NCI-H2171 (cell line): ENCODE measurements at regions not wholly inside any gene's neighbourhood (a gene's known extent, or its start where the extent isn't known, plus 50 kb on each side); places are given as distances from the start of the nearest gene placed in this dataset.
"Not testable (repeated sequence)": the region's sequence is repeated elsewhere in the genome, so short reads cannot be mapped to it uniquely, and the experiment has no call there.

Experiments
- DNase-seq: peaks from one replicate; lab custom pipeline; 2025; lab: John Stamatoyannopoulos, UW

DNA sequence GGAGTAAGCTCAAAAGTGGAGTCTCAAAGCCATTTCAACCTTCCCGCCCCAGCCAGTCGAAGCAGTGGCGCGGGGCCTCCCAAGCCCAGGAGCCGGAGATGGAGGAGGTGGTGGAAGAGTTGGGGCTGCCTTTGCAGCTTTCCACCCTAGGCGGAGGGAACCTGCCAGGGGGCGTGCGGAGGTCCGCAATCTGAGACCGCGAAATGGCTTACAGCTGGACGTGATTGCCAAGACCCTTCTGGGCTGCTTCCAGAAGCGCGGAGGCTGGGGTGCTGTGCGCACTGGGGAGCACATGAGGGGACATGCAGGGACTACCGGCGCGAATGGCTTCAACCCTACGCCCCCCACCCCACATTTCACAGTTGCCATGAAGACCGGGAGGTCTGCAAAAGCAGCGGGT is 86.2 kb downstream of the PRR15 start:
- no peak for DNase-seq

DNA sequence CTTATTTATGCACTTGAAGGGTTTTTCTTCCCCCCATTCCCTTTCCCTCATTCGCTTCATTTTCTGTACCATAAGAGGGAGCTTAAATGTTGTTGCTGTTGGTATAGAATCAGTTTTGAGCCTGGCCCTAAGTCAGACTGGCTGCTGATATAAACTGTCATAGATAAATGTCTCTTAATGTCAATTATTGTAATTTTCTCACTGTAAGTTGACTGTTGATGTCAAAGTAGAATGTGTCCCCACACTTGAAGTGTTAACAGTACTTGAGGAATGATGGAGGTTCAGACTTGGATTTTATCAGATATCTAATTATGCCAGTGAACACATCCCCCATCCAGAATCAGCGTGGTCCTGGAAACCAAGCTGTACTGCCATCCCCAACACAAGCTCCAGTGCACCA is 87.8 kb downstream of the PRR15 start:
- DNase-seq: no peak

DNA sequence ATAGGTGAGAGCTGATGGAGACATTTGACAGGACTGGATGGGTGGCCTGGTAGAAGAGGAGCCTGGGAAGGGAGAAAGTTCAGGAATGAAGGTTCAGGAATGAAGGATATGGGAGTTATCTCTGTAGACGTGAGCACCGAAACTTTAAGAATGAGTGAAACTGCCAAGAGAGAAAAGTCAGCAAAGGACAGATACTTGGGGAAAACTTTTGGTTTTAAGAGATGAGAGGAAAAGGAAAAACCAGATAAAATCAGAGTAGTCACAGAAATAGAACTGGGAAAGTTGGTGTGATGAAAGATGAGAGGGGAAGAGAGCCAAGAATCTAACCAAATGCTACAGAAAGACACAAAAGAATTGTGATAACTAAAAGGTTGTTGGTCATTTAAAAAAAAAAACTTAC is 88.9 kb downstream of the PRR15 start:
- DNase-seq: no peak

DNA sequence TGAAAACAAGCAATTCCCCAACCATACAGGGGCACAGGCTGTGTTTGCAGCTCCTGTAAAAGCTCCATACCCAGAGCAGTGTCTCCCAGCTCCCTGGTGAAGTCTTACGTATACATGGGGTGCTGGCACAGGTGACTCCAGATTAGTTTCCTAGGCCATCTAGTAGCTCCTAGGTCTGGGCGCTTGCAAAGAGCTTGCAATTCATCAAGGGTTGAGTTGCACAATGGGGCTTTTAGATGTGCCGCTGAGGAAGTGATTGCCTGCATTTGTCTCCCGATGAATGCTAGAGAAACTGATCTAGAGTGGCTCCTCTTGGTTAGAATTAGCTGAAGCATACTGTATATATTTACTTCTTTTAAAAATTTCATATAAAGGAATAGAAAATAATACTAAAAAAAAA is 90.7 kb downstream of the PRR15 start:
- DNase-seq: not testable (repeated sequence)

DNA sequence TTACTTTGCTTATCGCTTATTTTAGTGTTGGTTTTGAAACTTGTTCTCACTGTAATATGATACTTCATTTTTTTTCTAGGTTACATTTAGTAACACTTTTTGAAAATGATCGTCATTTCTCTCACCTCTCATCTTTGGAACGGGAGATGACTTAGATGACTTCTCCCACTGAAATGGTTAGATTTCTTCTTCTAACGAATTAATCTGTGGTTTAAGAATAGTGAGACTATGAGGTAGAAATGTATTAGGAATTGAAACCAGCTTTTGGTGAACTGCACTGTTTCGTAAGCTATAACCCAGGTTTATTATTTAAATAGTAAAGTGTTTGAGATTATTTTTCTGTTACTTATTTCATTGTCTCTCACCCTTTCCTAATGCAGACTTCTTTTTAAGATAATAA is 93.7 kb downstream of the PRR15 start:
- no peak for DNase-seq

DNA sequence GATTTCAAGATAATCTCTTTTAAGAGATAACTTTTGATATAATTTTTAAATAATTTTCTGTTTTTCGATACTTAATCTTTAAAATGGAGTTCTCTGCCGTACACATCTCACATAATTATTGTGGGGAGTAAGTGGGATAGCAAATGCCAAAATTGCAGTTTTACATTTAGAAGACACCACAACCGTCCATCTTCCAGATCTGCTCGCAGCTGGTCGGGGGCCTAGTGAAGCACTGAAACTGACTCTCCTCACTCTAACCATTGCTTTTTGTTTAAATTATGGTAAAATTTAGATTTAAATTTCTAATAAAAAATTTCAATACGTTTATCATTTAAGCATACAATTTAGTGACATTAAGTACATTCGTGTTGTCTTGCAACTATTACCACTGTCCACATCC is 94.2 kb downstream of the PRR15 start:
- no peak for DNase-seq

DNA sequence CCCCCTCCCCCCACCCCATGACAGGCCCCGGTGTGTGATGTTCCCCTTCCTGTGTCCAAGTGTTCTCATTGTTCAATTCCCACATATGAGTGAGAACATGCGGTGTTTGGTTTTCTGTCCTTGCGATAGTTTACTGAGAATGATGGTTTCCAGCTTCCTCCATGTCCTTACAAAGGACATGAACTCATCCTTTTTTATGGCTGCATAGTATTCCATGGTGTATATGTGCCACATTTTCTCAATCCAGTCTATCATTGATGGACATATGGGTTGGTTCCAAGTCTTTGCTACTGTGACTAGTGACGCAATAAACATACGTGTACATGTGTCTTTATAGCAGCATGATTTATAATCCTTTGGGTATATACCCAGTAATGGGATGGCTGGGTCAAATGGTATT is 95.6 kb downstream of the PRR15 start:
- DNase-seq: not testable (repeated sequence)

DNA sequence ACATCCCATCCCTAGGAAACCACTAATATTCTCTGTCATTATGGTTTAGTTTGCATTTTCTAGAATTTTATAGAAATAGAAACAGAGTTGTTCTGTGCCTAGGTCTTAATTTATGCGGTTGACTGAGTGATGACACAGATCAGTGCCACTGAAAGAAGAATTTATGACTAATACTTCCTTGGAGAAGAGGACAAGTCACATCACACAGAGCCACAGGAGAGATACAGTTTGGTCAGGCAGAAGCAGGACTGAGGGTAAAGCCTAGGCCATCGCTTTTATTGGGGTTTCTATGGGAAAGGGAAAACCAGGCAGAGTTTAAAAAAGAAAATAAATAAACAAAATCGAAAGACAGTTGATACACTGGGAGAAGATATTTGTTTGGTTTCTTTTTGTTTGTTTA is 99.3 kb downstream of the PRR15 start:
- DNase-seq: not testable (repeated sequence)

DNA sequence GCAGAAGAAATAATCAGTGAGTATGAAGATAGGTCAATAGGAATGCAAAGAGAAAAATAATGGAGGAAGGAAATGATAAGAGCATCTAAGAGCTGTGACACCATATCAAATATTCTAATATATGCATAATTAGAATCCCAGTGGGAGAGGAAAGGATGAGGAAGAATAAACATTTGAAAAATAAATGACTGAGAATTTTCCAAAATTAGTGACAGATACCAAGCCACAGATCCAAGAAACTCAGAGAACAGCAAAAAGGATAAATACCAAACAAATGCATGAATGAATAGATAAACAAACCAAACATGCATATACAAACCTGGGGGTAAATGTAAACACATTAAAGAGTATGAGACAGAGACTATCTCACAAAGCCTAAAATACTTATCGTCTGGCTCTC is 101.4 kb downstream of the PRR15 start:
- DNase-seq: not testable (repeated sequence)

DNA sequence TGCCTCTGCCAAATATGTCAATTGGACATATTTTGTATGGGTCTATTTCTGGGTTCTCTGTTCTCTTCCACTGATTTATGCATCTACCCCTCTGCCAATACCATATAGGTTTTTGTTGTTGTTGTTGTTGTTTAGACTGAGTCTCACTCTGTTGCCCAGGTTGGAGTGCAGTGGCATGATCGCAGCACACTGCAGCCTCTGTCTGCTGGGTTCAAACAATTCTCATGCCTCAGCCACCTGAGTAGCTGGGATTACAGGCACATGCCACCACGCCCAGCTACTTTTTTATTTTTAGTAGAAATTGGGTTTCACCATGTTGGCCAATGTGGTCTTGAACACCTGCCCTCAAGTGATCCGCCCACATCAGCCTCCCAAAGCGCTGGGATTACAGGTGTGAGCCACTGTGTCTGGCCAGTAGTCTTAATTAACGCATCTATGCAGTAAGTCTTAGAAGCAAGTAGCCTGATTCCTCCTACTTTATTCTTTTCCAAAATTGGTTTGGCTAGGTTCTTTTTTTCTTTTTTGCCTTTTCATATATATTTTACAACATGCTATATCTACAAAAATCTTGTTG is 103.5 kb downstream of the PRR15 start:
- not testable (repeated sequence) for DNase-seq

DNA sequence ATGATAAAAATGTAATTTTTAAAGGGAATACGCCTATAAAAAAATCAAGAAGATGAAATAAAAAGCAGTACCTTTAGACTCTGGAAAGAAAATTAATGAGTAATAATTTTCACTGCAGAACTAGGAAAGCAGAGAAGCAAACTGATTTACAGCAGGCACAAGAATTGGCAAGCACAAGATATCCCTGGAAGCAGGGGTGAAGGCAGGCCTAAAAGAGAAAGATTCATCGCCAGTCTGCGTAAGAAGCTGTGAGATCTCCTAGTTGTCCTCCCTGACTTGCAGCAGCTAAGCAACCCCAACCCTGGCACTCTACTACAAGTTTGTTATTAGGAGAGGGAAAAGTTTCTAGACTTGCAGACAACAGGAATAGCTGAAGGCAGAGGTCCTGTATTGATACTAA is 107.7 kb downstream of the PRR15 start:
- DNase-seq: not testable (repeated sequence)

DNA sequence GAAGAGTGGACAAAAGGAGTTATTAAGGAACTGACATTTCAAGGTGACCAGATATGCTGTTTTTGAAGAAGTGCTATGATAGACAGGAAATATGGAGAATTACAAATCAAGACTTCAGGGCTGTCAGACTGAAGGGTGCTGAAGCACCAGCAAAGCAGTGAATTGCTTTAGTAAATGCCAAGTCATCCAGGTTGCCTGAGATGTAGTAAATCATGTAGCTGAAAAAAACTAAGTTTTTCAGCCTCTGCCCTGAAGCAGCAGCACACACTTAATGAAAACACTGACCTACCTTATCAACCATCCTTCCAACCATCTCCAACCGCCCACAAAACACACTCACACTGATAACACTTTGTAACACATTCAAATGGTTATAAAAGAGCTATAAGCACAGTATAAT is 110.0 kb downstream of the PRR15 start:
- not testable (repeated sequence) for DNase-seq

DNA sequence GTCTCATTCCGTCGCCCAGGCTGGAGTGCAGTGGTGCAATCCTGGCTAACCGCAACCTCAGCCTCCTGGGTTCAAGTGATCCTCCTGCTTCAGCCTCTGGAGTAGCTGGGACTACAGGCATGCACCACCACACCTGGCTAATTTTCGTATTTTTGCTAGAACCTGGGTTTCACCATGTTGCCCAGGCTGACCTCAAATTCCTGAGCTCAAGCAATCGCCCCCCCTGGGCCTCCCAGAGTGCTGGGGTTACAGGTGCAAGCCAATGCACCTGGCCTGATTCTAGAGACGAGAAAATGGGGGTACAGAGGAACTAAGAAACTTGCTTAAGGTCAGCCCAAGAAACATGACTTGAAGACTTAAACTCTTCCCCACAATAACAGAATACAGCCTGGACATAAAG is 111.0 kb downstream of the PRR15 start:
- not testable (repeated sequence) for DNase-seq

DNA sequence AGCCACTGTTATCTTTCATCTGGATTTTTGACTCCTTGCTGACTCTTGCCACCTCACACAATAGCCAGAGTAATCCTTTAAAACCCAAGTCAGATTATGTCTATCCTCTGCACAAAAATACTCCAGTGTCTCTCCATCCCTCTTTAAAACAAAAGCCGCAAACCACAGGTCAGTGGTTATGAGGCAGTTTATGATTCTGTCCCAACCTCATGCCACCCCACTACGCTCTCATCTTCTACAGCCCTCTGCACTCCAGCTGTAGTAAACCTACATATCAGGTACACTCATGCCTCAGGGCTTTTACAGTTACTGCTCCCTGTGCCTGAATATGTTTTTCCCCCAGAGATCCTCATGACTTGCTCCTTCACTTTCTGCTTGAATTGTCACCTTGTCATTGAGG is 113.6 kb downstream of the PRR15 start:
- not testable (repeated sequence) for DNase-seq

DNA sequence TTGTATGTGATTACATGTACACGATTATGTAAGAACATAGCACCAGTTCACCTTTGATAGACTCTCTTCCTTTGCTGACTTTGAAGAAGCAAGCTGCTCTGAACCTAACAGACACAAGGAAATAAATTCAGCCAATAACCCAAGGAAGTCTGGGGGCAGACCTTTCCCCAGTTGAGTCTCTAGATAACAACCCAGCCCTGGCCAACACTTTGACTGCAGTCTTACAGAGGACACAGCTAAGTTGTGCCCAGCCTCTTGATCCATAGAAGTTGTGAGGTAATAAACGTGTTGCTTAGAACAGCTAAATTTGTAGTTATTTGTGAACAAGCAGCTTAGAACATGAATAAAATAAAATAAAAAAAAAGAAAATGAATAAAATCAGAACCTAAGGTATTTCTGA is 116.3 kb downstream of the PRR15 start:
- not testable (repeated sequence) for DNase-seq

DNA sequence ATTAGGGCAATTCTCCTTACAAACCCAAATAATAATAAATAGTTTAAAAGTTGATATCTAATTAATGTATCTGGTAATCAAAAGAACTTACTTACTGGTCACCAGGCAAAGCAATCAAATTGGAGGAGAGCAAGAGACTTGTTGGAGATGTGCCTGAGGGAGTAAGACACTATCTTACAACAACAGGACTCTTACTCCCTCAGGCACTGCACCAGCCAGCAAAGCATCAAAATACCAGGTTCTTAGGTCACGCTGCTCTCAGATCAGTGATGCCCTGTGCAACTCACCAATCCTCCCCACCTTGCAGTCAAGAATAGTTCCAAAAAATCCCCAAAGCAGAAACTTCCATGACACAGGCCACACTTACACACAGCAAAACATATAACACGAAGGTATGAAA is 117.0 kb downstream of the PRR15 start:
- DNase-seq: not testable (repeated sequence)

DNA sequence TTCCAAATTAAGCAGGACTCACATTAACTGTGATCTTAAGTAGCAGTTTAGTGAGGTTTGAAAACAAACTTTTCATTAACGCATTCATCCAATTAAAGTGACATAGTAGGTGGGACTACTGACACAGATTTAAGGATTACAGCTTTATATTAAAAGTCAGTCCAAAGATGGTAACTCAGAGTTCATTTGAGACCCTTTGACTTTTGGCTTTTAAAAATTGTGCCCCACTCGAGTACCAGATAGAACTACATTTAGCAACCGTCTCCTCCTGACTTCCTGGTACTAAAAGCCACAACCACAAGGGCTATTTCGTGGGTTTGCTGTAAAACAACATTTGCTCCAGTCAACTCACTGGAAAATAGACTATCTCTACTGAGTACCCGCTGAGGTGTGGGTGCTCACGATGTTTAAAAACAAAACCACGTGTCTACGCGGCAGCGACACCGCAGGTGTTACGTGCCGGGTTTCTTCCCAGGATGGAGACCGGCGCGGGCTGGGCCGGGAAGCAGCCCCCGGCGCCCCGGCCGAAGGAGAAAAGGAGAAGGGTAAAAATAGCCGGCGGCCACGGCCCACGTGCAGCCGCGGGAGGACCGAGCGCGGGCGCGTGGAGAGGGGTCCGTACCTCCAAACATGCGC is 120.6 kb downstream of the PRR15 start:
- not testable (repeated sequence) for DNase-seq

DNA sequence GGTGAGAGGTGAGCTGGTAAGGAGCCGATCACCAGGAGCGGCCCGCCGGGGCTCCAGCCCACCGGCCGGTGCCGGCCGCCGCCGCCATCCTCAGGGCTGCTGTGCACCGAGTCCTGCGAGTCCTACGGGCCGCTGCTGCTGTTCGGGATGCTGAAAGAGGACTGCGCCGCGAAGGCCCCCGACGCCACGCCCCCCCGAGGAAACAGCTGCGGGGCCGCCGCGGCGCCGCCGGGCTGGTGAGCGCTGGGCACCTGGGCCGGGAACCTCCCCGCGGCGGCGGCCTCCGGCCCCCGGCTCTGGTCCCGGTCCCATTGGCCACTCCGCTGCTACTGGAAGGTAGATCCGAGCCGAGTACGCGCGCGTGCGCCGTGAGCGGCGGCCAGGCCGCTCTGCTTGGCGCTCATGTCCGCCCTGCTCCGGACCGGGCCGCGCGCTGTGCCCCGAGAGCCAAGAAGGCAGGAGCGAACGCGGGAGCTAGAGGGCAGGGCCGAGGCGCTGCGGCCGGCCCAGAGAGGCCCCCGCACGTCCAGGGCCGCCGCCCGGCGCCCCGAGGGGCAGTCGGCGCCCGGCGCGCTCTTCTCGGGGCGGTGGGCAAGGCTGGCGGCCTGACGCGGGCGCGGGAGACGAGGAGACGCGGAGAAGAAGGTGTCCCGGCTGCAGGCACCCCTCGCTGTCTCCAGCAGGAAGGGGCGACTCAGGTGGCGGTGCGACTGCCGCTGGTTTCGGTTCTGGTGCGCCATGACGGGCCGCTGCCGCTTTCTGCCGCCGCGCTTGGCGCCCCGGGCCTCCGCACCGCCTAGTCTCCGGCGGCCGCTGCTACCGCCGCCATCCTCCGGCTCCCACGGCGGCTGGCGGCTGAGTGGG is 121.3 kb upstream of the WIPF3 start:
- DNase-seq: peak; percentile 40

DNA sequence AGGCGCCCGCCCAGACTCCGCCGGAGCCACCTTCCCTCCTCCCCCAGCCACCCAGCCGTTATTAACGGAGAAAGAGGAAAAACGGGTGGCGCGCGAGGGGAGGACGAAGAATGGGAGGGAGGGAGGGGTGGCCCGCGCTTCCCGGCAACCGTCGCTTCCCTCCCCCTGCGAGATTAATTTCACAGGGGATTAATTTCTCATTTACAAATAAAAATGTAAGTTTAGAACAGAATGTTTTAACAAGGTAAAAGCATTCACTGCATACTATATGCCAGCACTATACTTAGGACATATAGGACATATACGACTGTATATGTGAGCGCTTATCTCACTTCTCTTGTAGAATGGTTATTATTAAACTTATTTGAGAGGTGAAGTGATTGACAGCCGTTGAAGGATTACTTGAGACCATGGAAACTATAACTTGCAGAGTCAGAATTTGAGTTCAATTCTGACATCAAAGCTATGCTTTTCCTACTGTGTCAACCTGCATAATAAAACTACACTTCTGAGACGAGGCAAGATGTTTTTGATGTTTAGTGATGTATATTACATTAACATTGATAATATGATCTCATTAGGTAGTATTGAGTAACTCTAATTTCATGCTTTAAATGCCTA is 120.5 kb upstream of the WIPF3 start:
- not testable (repeated sequence) for DNase-seq

DNA sequence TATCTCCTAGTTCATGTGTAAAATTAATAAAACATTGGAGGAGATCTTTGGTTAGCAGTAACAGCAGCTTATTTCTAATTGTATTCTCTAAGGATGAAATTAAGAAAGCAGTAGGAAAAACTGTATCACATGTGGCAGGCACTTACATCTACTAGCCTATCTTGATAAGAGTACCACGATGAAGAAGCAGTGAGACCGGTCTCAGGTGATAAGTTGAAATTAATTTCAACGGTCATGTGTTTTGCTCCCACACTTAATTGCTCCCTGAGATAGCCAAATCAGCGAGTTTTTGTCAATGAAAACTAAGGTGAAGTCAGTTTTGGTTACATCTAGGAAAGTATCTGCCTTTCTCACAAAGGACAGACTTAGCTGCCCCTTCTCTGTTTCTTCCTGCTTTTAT is 115.8 kb upstream of the WIPF3 start:
- DNase-seq: not testable (repeated sequence)

DNA sequence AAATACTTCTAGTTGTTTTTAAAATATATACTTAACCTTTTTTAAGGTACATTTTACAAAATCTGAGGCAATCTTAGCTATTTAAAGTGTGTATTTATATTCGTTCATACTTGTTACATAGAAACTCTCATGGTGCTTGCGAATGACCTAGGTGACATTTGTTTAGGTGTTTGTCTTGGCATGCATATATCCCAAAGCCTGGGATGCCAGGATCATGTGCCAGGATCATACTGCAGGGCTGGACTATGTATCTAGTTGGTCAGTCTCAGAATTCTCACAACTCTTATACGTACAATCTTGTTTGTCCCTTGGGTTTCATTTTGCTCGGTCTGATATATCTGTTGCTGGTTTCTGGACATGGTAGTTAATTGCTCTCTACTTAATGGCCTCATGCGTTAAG is 109.9 kb upstream of the WIPF3 start:
- DNase-seq: not testable (repeated sequence)

DNA sequence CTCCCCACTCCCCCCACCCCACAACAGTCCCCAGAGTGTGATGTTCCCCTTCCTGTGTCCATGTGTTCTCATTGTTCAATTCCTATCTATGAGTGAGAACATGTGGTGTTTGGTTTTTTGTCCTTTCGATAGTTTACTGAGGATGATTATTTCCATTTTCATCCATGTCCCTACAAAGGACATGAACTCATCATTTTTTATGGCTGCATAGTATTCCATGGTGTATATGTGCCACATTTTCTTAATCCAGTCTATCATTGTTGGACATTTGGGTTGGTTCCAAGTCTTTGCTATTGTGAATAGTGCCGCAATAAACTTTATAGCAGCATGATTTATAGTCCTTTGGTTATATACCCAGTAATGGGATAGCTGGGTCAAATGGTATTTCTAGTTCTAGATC is 106.6 kb upstream of the WIPF3 start:
- not testable (repeated sequence) for DNase-seq

DNA sequence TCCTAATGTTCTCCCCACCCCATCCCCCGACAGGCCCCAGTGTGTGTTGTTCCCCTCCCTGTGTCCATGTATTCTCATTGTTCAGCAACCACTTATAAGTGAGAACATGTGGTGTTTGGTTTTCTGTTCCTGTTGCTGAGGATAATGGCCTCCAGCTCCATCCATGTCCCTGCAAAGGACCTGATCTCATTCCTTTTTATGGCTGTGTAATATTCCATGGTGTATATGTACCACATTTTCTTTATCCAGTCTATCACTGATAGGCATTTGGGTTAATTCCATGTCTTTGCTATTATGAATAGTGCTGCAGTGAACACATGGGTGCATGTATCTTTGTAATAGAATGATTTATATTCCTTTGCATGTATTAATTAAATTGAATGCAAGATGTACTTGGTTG is 104.8 kb upstream of the WIPF3 start:
- not testable (repeated sequence) for DNase-seq
